HG03565 (cell line): ENCODE measurements at regions not wholly inside any gene's neighbourhood (a gene's known extent, or its start where the extent isn't known, plus 50 kb on each side); places are given as distances from the start of the nearest gene placed in this dataset.
"Not testable (repeated sequence)": the region's sequence is repeated elsewhere in the genome, so short reads cannot be mapped to it uniquely, and the experiment has no call there.

Experiments used
- ATAC-seq: cut with Tn5 transposase; IDR thresholded peaks from one replicate; pipeline ENCODE4 v1.9.1; 2021; ENCODE audit warnings: mild to moderate bottlenecking, moderate library complexity; ENCODE audit not compliant: unreplicated experiment

GRCh38 chr3:192968901-192969300 lies 51.2 kb upstream of the MB21D2 start:
- ATAC-seq, result not testable (repeated sequence)

GRCh38 chr3:192980632-192981031 lies 63.0 kb upstream of the MB21D2 start:
- no peak for ATAC-seq

- ATAC-seq, result no peak
Observed at GRCh38 chr3:192986379-192986778, 68.7 kb upstream of the MB21D2 start.

- no peak for ATAC-seq
Observed at GRCh38 chr3:192991356-192991755, 73.7 kb upstream of the MB21D2 start.

- no peak for ATAC-seq
Observed at GRCh38 chr3:192992361-192992760, 74.7 kb upstream of the MB21D2 start.

- ATAC-seq, result no peak
Observed at GRCh38 chr3:192993411-192993810, 75.8 kb upstream of the MB21D2 start.

- ATAC-seq, result not testable (repeated sequence)
Observed at GRCh38 chr3:193001113-193001512, 83.5 kb upstream of the MB21D2 start.

- ATAC-seq, result not testable (repeated sequence)
Observed at GRCh38 chr3:193003624-193004023, 86.0 kb upstream of the MB21D2 start.

GRCh38 chr3:193008654-193009053 lies 91.0 kb upstream of the MB21D2 start:
- no peak for ATAC-seq

GRCh38 chr3:193010191-193010590 lies 92.5 kb upstream of the MB21D2 start:
- no peak for ATAC-seq

GRCh38 chr3:193011958-193012357 lies 94.3 kb upstream of the MB21D2 start:
- ATAC-seq, result no peak

- no peak for ATAC-seq
Observed at GRCh38 chr3:193014902-193015301, 97.2 kb upstream of the MB21D2 start.

GRCh38 chr3:193016437-193016901 lies 98.8 kb upstream of the MB21D2 start:
- no peak for ATAC-seq

GRCh38 chr3:193021506-193022010 lies 103.9 kb upstream of the MB21D2 start:
- ATAC-seq, result no peak

- no peak for ATAC-seq
Observed at GRCh38 chr3:193023218-193023617, 105.6 kb upstream of the MB21D2 start.

- no peak for ATAC-seq
Observed at GRCh38 chr3:193028258-193028657, 110.6 kb upstream of the MB21D2 start.

GRCh38 chr3:193029800-193030199 lies 112.1 kb upstream of the MB21D2 start:
- no peak for ATAC-seq

- no peak for ATAC-seq
Observed at GRCh38 chr3:193030276-193030675, 112.6 kb upstream of the MB21D2 start.

- no peak for ATAC-seq
Observed at GRCh38 chr3:193031911-193032310, 114.3 kb upstream of the MB21D2 start.

- ATAC-seq, result no peak
Observed at GRCh38 chr3:193033226-193033780, 115.6 kb upstream of the MB21D2 start.

- not testable (repeated sequence) for ATAC-seq
Observed at GRCh38 chr3:193037828-193038227, 120.2 kb upstream of the MB21D2 start.

GRCh38 chr3:193039058-193039457 lies 121.4 kb upstream of the MB21D2 start:
- ATAC-seq, result no peak
